GM18951 (cell line): ENCODE measurements at regions not wholly inside any gene's neighbourhood (a gene's known extent, or its start where the extent isn't known, plus 50 kb on each side); places are given as distances from the start of the nearest gene placed in this dataset.
"Not testable (repeated sequence)": the region's sequence is repeated elsewhere in the genome, so short reads cannot be mapped to it uniquely, and the experiment has no call there.

Experiments
- POLR2A ChIP-seq: IDR thresholded peaks from 4 replicates; pipeline ENCODE4 v1.6.1; 2011; ENCODE audit warnings: mild to moderate bottlenecking; ENCODE audit not compliant: insufficient read length, insufficient read depth; ENCODE audit errors: extremely low read depth
- in situ Hi-C: fragments of 300-500 bp; cut with MboI; formaldehyde crosslinking; loops from one replicate; pipeline ENCODE4 v1.12.0; 2022; ENCODE audit warnings: low sequenced_read_pairs, mixed read lengths, inconsistent platforms; ENCODE audit not compliant: unreplicated experiment

DNA sequence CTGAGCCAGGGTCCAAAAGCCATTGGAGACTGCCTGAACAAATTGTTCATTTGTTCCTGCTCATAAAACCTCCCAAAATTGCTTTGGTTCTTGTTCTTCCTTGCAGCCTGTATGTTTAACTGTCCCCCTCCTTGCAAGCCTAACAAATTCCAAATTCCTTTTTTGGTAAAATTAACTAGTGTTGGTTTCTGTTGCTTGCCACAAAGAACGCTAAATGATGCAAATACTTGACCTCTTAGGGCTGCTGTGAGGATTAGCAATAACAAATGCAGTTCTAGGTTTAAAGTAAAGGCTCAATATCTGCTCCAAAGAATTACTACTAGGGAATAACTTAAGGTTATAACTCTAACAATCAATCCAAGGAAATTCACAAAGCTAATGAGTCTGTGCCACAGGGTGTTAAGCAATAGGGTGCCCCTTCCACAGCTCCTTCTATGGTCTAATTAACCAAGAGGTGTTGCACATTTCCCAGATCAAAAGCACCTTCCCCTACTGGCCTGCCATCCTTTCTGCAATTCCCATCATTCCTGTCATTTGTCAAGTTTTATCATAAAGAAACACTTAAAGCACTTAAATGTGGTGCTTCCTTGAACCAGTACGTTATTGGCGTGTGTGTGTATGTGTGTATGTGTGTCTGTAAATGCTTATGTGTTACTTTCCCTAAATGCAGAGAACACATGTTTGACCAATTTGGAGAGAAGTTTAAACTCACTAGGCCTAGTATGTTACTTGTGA, 110.2 kb downstream of the RAP2A start:
- in situ Hi-C loops, result no loop called here
- TF ChIP-seq POLR2A, result no peak

DNA sequence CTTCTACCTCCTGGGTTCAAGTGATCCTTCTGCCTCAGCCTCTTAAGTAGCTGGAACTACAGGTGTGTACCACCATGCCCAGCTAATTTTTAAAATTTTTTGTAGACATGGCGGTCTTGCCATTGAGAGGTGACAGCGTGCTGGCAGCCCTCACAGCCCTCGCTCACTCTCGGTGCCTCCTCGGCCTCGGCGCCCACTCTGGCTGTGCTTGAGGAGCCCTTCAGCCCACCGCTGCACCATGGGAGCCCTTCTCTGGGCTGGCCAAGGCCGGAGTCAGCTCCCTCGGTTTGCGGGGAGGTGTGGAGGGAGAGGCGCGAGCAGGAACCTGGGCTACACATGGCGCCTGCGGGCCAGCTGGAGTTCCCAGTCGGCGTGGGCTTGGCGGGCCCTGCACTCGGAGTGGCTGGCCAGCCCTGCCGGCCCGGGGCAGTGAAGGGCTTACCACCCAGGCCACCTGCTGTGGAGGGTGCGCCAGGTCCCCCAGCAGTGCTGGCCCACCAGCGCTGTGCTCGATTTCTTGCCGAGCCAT, 111.1 kb downstream of the RAP2A start:
- in situ Hi-C loops, result not testable (repeated sequence)

DNA sequence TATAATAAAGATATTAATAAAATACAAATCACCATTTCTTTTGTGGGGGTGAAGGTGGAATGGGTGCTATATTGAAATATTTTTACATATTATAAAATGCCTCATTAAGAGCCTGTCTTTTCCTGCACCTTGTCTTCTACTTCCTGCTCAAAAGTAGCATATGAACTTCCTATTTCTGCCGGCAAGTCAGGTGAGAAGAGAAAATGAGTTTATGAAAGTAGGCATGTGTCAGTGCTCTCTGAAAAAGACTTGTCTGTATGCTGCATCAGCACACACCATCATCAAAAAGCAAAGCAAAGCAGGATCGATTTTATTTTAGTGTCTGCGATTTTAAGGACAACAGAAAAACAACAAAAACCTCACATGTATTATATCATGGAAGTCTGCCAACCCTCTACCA, 114.2 kb downstream of the RAP2A start:
- no peak for TF ChIP-seq POLR2A
- in situ Hi-C loops, result no loop called here

DNA sequence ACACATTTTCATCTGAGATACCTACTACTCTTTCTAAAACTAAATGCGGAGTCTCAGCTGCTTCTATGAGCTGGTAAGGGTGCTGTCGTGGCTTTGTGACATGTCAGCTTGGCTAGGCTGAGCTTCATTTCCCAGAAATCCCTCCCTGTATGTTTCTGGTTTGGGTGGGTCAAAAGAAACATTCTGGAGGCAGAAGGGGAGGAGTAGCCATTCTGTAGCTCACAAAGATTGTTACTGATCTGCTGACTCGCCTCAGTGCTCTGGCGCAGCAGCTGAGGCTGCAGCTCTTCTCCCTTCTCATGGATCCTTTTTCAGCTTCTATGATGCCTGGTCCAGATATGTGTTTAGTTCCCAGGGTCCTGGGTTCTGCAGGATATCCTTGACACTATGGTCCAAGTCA, 114.7 kb downstream of the RAP2A start:
- no peak for TF ChIP-seq POLR2A
- in situ Hi-C loops, result no loop called here

DNA sequence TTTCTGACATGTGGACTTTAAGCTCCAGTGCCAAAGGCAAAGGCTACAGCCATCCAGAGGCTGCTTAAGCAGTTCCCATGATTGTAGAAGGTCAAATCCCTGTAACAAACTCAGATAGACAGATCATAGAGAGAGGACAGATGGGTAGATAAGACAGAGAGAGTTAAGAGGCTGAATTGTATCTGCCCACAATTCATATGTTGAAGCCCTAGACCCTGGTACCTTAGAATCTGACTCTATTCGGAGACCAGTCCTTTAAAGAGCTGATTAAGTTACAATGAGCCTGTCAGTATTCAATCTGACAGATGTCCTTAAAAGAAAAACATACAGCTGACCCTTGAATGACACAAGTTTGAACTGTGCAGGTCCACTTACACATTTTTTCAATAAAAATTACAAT, 115.2 kb downstream of the RAP2A start:
- in situ Hi-C loops, result no loop called here
- TF ChIP-seq POLR2A, result no peak

DNA sequence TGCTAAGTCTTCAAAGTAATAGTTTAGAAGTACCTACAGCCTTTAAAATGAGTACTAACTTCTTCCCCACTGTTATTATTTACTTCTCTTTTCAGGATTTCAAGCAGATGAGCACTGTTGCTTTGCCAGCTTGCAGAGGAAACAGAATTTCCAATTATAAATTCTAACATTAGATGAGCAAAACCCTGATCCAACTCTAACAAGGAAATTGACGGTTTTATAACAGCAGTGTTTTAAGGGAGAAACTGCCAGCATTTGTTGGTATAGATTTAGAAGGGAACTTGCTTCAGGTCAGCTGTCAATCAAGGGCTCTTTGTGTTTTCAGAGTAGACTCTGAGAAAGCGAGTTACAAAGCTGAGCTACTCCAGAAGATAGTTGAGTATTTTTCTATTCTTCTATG, 120.5 kb downstream of the RAP2A start:
- TF ChIP-seq POLR2A, result no peak
- in situ Hi-C loops, result no loop called here

DNA sequence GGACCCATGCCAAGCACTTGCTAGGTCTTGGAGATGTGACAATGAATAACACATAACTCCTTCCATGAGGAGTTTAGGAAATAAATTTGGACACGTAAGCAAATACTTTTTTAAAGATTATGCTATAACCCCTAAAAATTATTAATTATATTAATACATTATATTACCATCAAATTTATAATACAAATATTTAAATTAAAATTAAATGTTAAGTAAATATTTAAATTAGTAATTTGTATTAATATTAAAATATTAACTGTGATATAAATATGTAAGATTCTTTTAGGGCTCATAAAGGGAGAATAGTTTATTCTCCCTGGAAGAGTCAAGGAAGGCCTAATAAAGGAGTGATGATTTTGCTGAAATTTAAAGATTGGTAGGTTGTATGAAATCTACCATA, 121.1 kb downstream of the RAP2A start:
- in situ Hi-C loops, result no loop called here

DNA sequence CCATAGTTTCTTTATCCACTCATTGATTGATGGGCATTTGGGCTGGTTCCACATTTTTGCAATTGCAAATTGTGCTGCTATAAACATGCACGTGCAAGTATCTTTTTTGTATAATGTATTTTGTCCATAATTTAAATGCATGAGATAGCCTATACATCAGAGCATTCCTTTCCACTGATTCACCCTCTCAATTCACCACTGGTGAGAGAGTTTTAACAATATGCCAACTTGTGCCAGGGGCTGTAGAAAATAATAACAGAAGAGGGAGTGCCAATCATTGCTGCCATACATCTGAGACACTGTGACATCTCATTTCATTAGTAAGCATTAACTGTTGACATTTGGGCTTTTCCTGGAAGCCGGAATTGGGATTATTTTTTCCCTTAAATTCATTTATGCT, 125.1 kb downstream of the RAP2A start:
- no peak for TF ChIP-seq POLR2A
- in situ Hi-C loops, result no loop called here

More for the DNA sequence above, 121.1 kb downstream of the RAP2A start:
- TF ChIP-seq POLR2A, result no peak

DNA sequence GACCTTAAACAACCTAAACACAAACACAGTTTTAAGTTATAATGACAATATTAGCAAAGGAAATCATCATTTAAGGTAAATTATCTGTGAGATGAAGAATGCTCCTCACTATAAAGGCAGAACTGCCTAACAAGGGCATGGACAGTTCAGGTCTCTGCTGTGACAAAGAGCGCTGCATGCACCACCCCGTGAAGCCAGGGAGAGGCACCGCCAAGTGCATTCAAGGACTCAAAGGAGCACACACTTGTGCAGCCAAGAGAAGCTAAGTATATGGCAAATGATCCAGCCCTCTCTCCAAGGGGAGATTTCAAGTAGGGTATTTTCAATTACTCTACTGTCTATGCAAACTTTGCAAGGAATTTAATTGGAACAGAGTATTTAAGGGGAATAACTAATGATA, 126.0 kb downstream of the RAP2A start:
- TF ChIP-seq POLR2A, result no peak
- in situ Hi-C loops, result no loop called here

DNA sequence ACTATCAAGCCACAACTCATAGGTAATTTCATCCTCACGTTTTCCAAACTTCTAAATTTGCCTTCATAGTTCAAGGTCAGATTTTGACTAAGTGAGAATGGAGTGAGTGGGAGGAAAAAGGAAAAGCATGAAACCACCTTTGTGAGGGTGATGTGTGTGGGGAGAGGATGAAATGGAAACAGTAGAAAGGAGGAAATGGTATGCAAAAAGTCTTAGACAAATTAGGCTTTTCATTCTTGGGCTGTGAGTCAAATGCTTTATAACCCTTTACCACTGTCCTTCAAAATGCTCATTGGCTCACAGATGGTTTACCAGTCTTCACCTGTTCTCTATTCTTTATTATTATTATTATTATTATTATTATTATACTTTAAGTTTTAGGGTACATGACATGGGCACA, 127.2 kb downstream of the RAP2A start:
- no peak for TF ChIP-seq POLR2A
- in situ Hi-C loops, result no loop called here

DNA sequence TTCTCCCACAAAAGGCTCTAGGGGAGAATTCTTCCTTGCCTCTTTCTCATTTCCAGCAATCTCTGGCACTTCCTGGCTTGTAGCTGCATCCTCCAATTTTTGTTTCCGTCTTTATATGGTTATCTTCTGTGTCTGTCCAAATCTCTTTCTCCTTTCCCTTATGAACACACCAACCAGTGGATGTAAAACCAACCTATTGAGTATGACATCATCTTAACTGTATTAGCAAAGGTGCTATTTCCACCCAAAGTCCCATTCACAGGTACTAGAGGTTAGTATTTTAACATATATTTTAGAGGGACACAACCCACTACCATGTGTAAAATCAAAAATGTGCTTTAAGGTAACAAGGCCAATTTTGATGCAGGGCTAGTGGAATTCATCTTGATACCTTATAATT, 129.0 kb downstream of the RAP2A start:
- in situ Hi-C loops, result no loop called here
- no peak for TF ChIP-seq POLR2A

DNA sequence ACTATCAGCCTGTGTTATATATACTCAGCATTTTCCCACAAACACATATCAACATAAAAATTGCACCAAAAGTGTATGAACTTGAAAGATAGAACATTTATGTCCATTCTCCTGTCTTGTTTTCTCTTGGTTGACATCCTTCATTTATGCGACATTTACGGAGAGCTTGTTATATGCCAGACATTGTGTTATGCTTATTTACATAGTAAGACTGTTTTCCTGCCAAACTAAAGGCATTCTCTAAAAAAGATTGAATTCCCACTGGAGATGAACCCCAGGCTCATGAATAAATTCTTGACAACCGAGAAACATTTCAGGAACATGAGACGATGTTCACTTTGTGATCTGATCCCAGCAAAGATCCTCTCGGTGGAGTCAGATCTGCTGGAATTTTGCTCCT, 131.0 kb downstream of the RAP2A start:
- in situ Hi-C loops, result no loop called here

DNA sequence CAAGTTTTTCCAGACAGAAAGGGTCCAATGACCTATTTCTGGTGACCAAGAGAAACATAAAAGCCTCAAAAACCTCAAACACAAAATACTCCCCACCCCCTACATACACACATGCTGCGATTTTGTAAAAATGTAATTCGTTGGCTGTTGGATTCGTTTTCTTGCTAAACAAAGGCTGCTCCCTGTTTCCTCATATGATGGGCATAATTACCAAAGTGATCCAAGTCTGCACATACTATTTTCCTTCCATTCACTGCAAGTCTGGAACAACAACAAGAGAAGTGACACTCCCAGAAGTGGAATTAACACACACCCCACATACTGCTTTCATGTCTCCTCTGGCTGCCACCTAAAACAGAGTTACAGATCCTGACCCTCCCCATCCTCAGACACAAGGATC, 131.9 kb downstream of the RAP2A start:
- TF ChIP-seq POLR2A, result no peak
- in situ Hi-C loops, result no loop called here

More for the DNA sequence above, 131.0 kb downstream of the RAP2A start:
- no peak for TF ChIP-seq POLR2A

DNA sequence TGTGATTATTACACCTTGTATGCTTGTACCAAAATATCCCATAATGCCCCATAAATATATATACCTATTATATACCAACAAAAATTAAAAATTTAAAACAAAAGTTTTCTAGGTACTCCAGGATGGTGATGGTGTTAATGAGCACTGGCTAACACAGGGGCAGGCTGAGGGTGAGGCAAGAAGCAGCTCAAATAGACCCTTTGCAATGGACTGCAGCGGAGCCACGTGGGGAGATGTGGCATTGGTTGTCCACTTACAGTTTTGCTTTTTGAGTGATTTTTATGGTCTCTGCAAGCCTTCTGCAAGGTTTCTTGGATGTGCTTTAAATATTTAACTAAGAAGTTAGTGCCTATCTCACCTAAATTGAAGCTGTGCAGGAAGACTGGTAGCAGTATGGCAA, 132.9 kb downstream of the RAP2A start:
- TF ChIP-seq POLR2A, result no peak
- in situ Hi-C loops, result no loop called here
